ENCODE measurements at regions not wholly inside any gene's neighbourhood (a gene's known extent, or its start where the extent isn't known, plus 50 kb on each side); places are given as distances from the start of the nearest gene placed in this dataset.

DNA sequence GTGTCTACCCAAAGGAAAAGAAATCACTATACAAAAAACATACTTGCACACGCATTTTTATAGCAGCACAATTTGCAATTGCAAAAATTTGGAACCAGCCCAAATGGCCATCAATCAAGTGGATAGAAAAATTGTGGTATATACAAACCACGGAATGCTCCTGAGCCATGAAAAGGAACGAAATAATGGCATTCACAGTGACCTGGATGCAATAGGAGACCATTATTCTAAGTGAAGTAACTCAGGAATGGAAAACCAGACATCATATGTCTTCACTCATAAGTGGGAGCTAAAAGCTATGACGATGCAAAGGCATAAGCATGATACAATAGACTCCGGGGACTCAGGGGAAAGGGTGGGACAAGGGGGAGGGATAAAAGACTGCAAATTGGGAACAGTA lies 78.4 kb downstream of the ENC1 start:
- no peaks in the 10 kb centered on the region for H3K27me3 Mint-ChIP-seq (ENCODE audit: insufficient read depth, low read depth, poor library complexity)
- no peaks in the 10 kb centered on the region for H3K9me3 Mint-ChIP-seq
- Histone ChIP-seq H3K27ac (ENCODE audit: low read depth) (no peak overlapping the region), H3K27me3 (ENCODE audit: insufficient read depth) (no peaks in the 10 kb centered on the region), H3F3A (replicated peaks; ENCODE audit: low read depth) (no peaks in the 10 kb centered on the region), H3K9me2 (ENCODE audit: insufficient read depth) (0 out of 2 replicates have a peak, but pooled peaks cover 4% of the 10 kb centered on the region), H3K36me3 (ENCODE audit: insufficient read depth) (no peaks in the 10 kb centered on the region), H2AFZ (no peak overlapping the region), H3K4me2 (no peak overlapping the region), H3K79me2 (replicated peaks; ENCODE audit: insufficient read depth) (no peaks in the 10 kb centered on the region), H3K4me3 (no peak overlapping the region), H3K4me1 (ENCODE audit: insufficient read depth) (no peaks in the 10 kb centered on the region), H4K20me1 (replicated peaks; ENCODE audit: insufficient read depth) (no peaks in the 10 kb centered on the region)
- no peak for TF ChIP-seq ZNF331 (CRISPR knock-in tag; IDR thresholded peaks at IDR 0.05; ENCODE audit: low read depth)
- no peak for TF ChIP-seq JUNB (IDR thresholded peaks at IDR 0.05; ENCODE audit: unreplicated experiment)
- no peak for TF ChIP-seq CREB1 (CRISPR knock-in tag; IDR thresholded peaks at IDR 0.05; ENCODE audit: low read depth)
- TF ChIP-seq, protein P1, sequence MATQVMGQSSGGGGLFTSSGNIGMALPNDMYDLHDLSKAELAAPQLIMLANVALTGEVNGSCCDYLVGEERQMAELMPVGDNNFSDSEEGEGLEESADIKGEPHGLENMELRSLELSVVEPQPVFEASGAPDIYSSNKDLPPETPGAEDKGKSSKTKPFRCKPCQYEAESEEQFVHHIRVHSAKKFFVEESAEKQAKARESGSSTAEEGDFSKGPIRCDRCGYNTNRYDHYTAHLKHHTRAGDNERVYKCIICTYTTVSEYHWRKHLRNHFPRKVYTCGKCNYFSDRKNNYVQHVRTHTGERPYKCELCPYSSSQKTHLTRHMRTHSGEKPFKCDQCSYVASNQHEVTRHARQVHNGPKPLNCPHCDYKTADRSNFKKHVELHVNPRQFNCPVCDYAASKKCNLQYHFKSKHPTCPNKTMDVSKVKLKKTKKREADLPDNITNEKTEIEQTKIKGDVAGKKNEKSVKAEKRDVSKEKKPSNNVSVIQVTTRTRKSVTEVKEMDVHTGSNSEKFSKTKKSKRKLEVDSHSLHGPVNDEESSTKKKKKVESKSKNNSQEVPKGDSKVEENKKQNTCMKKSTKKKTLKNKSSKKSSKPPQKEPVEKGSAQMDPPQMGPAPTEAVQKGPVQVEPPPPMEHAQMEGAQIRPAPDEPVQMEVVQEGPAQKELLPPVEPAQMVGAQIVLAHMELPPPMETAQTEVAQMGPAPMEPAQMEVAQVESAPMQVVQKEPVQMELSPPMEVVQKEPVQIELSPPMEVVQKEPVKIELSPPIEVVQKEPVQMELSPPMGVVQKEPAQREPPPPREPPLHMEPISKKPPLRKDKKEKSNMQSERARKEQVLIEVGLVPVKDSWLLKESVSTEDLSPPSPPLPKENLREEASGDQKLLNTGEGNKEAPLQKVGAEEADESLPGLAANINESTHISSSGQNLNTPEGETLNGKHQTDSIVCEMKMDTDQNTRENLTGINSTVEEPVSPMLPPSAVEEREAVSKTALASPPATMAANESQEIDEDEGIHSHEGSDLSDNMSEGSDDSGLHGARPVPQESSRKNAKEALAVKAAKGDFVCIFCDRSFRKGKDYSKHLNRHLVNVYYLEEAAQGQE (IDR thresholded peaks at IDR 0.05; ENCODE audit: unreplicated experiment) = no peak
- TF ChIP-seq STAT1 (IDR thresholded peaks at IDR 0.05; ENCODE audit: unreplicated experiment) = no peak
- TF ChIP-seq EZH2 (IDR thresholded peaks at IDR 0.05; ENCODE audit: low read depth, unreplicated experiment) = no peak
- no peak for TF ChIP-seq ZNF114 (CRISPR knock-in tag; IDR thresholded peaks at IDR 0.05)
- TF ChIP-seq, protein P2, sequence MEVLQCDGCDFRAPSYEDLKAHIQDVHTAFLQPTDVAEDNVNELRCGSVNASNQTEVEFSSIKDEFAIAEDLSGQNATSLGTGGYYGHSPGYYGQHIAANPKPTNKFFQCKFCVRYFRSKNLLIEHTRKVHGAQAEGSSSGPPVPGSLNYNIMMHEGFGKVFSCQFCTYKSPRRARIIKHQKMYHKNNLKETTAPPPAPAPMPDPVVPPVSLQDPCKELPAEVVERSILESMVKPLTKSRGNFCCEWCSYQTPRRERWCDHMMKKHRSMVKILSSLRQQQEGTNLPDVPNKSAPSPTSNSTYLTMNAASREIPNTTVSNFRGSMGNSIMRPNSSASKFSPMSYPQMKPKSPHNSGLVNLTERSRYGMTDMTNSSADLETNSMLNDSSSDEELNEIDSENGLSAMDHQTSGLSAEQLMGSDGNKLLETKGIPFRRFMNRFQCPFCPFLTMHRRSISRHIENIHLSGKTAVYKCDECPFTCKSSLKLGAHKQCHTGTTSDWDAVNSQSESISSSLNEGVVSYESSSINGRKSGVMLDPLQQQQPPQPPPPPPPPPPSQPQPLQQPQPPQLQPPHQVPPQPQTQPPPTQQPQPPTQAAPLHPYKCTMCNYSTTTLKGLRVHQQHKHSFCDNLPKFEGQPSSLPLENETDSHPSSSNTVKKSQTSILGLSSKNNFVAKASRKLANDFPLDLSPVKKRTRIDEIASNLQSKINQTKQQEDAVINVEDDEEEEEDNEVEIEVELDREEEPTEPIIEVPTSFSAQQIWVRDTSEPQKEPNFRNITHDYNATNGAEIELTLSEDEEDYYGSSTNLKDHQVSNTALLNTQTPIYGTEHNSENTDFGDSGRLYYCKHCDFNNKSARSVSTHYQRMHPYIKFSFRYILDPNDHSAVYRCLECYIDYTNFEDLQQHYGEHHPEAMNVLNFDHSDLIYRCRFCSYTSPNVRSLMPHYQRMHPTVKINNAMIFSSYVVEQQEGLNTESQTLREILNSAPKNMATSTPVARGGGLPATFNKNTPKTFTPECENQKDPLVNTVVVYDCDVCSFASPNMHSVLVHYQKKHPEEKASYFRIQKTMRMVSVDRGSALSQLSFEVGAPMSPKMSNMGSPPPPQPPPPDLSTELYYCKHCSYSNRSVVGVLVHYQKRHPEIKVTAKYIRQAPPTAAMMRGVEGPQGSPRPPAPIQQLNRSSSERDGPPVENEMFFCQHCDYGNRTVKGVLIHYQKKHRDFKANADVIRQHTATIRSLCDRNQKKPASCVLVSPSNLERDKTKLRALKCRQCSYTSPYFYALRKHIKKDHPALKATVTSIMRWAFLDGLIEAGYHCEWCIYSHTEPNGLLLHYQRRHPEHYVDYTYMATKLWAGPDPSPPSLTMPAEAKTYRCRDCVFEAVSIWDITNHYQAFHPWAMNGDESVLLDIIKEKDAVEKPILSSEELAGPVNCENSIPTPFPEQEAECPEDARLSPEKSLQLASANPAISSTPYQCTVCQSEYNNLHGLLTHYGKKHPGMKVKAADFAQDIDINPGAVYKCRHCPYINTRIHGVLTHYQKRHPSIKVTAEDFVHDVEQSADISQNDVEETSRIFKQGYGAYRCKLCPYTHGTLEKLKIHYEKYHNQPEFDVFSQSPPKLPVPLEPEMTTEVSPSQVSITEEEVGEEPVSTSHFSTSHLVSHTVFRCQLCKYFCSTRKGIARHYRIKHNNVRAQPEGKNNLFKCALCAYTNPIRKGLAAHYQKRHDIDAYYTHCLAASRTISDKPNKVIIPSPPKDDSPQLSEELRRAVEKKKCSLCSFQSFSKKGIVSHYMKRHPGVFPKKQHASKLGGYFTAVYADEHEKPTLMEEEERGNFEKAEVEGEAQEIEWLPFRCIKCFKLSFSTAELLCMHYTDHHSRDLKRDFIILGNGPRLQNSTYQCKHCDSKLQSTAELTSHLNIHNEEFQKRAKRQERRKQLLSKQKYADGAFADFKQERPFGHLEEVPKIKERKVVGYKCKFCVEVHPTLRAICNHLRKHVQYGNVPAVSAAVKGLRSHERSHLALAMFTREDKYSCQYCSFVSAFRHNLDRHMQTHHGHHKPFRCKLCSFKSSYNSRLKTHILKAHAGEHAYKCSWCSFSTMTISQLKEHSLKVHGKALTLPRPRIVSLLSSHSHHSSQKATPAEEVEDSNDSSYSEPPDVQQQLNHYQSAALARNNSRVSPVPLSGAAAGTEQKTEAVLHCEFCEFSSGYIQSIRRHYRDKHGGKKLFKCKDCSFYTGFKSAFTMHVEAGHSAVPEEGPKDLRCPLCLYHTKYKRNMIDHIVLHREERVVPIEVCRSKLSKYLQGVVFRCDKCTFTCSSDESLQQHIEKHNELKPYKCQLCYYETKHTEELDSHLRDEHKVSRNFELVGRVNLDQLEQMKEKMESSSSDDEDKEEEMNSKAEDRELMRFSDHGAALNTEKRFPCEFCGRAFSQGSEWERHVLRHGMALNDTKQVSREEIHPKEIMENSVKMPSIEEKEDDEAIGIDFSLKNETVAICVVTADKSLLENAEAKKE (CRISPR knock-in tag; IDR thresholded peaks at IDR 0.05) = no peak
- TF ChIP-seq POLR2AphosphoS5 (IDR thresholded peaks at IDR 0.05; ENCODE audit: low read depth) = no peak
- TF ChIP-seq, protein P3, sequence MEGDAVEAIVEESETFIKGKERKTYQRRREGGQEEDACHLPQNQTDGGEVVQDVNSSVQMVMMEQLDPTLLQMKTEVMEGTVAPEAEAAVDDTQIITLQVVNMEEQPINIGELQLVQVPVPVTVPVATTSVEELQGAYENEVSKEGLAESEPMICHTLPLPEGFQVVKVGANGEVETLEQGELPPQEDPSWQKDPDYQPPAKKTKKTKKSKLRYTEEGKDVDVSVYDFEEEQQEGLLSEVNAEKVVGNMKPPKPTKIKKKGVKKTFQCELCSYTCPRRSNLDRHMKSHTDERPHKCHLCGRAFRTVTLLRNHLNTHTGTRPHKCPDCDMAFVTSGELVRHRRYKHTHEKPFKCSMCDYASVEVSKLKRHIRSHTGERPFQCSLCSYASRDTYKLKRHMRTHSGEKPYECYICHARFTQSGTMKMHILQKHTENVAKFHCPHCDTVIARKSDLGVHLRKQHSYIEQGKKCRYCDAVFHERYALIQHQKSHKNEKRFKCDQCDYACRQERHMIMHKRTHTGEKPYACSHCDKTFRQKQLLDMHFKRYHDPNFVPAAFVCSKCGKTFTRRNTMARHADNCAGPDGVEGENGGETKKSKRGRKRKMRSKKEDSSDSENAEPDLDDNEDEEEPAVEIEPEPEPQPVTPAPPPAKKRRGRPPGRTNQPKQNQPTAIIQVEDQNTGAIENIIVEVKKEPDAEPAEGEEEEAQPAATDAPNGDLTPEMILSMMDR (conservative IDR thresholded peaks at IDR 0.05; ENCODE audit: low read depth in 2 of 2) = no peak
- TF ChIP-seq EZH2phosphoT487 (IDR thresholded peaks at IDR 0.05; ENCODE audit: unreplicated experiment) = no peak
- TF ChIP-seq, protein P4, sequence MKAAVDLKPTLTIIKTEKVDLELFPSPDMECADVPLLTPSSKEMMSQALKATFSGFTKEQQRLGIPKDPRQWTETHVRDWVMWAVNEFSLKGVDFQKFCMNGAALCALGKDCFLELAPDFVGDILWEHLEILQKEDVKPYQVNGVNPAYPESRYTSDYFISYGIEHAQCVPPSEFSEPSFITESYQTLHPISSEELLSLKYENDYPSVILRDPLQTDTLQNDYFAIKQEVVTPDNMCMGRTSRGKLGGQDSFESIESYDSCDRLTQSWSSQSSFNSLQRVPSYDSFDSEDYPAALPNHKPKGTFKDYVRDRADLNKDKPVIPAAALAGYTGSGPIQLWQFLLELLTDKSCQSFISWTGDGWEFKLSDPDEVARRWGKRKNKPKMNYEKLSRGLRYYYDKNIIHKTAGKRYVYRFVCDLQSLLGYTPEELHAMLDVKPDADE (IDR thresholded peaks at IDR 0.05) = no peak
- no peak for TF ChIP-seq NANOG (IDR thresholded peaks at IDR 0.05; ENCODE audit: borderline replicate concordance)
- no peaks in the 10 kb centered on the region for H3K36me3 Mint-ChIP-seq (ENCODE audit: low read depth)
- ATAC-seq (no peak), DNase-seq (ENCODE audit: low spot score) (no peak)
- no peak overlapping the region for H3K27ac Mint-ChIP-seq
- H3K4me1 Mint-ChIP-seq = peaks cover 5% of the 10 kb centered on the region
- H3K4me3 Mint-ChIP-seq = no peak overlapping the region

Data from GM23338 (cell line).